ENCODE measurements at regions not wholly inside any gene's neighbourhood (a gene's known extent, or its start where the extent isn't known, plus 50 kb on each side); places are given as distances from the start of the nearest gene placed in this dataset.

- no peak for DNase-seq
Observed at GRCh38 chr1:201708691-201709090, 120.3 kb upstream of the IPO9 start.

- no peak for DNase-seq
Observed at GRCh38 chr1:201709564-201710295, 119.2 kb upstream of the IPO9 start.

- no peak for DNase-seq
Observed at GRCh38 chr1:201710632-201711597, 118.0 kb upstream of the IPO9 start.

- no peak for DNase-seq
Observed at GRCh38 chr1:201711811-201712210, 117.1 kb upstream of the IPO9 start.

GRCh38 chr1:201712387-201713085, 116.4 kb upstream of the IPO9 start:
- DNase-seq = no peak

GRCh38 chr1:201713086-201713810, 115.7 kb upstream of the IPO9 start:
- DNase-seq = peak; percentile 67 to 87

GRCh38 chr1:201714542-201715329, 114.2 kb upstream of the IPO9 start:
- DNase-seq = no peak

GRCh38 chr1:201715351-201715750, 113.6 kb upstream of the IPO9 start:
- no peak for DNase-seq

- DNase-seq = no peak
Observed at GRCh38 chr1:201715801-201716741, 112.9 kb upstream of the IPO9 start.

- DNase-seq = no peak
Observed at GRCh38 chr1:201716742-201717135, 112.2 kb upstream of the IPO9 start.

GRCh38 chr1:201717286-201717685, 111.7 kb upstream of the IPO9 start:
- no peak for DNase-seq

GRCh38 chr1:201718346-201719202, 110.4 kb upstream of the IPO9 start:
- DNase-seq = no peak

GRCh38 chr1:201719812-201720521, 109.0 kb upstream of the IPO9 start:
- DNase-seq = no peak

GRCh38 chr1:201720522-201720844, 108.5 kb upstream of the IPO9 start:
- DNase-seq = no peak

GRCh38 chr1:201721082-201722049, 107.6 kb upstream of the IPO9 start:
- DNase-seq = no peak

GRCh38 chr1:201724039-201724765, 104.8 kb upstream of the IPO9 start:
- no peak for DNase-seq
